Ureter (tissue), 1 donor: ENCODE measurements at regions not wholly inside any gene's neighbourhood (a gene's known extent, or its start where the extent isn't known, plus 50 kb on each side); places are given as distances from the start of the nearest gene placed in this dataset.
"Not testable (repeated sequence)": the region's sequence is repeated elsewhere in the genome, so short reads cannot be mapped to it uniquely, and the experiment has no call there.

Experiments used
- DNase-seq: peaks from one replicate; pipeline ENCODE4 v3.0.0-alpha.2; 2020; ENCODE audit warnings: low spot score
- donor health status: DM: yes; HTN: yes; CAD: no.

GRCh38 chr1:29597861-29598260 is 361.5 kb downstream of the PTPRU start:
- no peak for DNase-seq

GRCh38 chr1:29593601-29594382 is 357.5 kb downstream of the PTPRU start:
- no peak for DNase-seq

GRCh38 chr1:29592731-29593130 is 356.4 kb downstream of the PTPRU start:
- no peak for DNase-seq

- DNase-seq = no peak
Observed at GRCh38 chr1:29592261-29592615, 355.9 kb downstream of the PTPRU start.

GRCh38 chr1:29591601-29592260 is 355.4 kb downstream of the PTPRU start:
- DNase-seq = no peak

- DNase-seq = no peak
Observed at GRCh38 chr1:29590583-29591565, 354.6 kb downstream of the PTPRU start.

GRCh38 chr1:29589716-29590115 is 353.4 kb downstream of the PTPRU start:
- DNase-seq = not testable (repeated sequence)

- no peak for DNase-seq
Observed at GRCh38 chr1:29586991-29587745, 350.8 kb downstream of the PTPRU start.

GRCh38 chr1:29586215-29586614 is 349.9 kb downstream of the PTPRU start:
- DNase-seq = no peak

- DNase-seq = no peak
Observed at GRCh38 chr1:29585656-29586055, 349.3 kb downstream of the PTPRU start.

- no peak for DNase-seq
Observed at GRCh38 chr1:29585201-29585600, 348.9 kb downstream of the PTPRU start.

- no peak for DNase-seq
Observed at GRCh38 chr1:29584776-29585175, 348.5 kb downstream of the PTPRU start.

- no peak for DNase-seq
Observed at GRCh38 chr1:29584362-29584761, 348.0 kb downstream of the PTPRU start.

- DNase-seq = peak; percentile 58
Observed at GRCh38 chr1:29583727-29584126, 347.4 kb downstream of the PTPRU start.

- no peak for DNase-seq
Observed at GRCh38 chr1:29581256-29581655, 344.9 kb downstream of the PTPRU start.

- no peak for DNase-seq
Observed at GRCh38 chr1:29579821-29580425, 343.6 kb downstream of the PTPRU start.

GRCh38 chr1:29577512-29577911 is 341.2 kb downstream of the PTPRU start:
- no peak for DNase-seq

GRCh38 chr1:29576510-29576909 is 340.2 kb downstream of the PTPRU start:
- peak; percentile 68 for DNase-seq

GRCh38 chr1:29575826-29576225 is 339.5 kb downstream of the PTPRU start:
- DNase-seq = no peak

GRCh38 chr1:29575277-29575676 is 339.0 kb downstream of the PTPRU start:
- DNase-seq = no peak

GRCh38 chr1:29574871-29575270 is 338.5 kb downstream of the PTPRU start:
- no peak for DNase-seq
